HepG2 (cell line): ENCODE measurements at regions not wholly inside any gene's neighbourhood (a gene's known extent, or its start where the extent isn't known, plus 50 kb on each side); places are given as distances from the start of the nearest gene placed in this dataset.

Source experiments
- ATAC-seq: fragments of 200-7000 bp; cut with Tn5 transposase; 3 replicates; pipeline ENCODE4 v1.9.1; 2020; ENCODE audit warnings: mild to moderate bottlenecking, moderate library complexity
- BruUV-seq: library from RNA; stranded (reverse); fragments of 400-500 nt; replicated peaks from 2 replicates; lab custom pipeline; 2021; lab: Mats Ljungman, UMichigan
- CTCF ChIA-PET: fragments of 300-600 bp; formaldehyde crosslinking; extraction: SDS; loops from one replicate; lab custom pipeline; 2021; ENCODE audit warnings: low total read pairs, inconsistent platforms, low intra/inter-chr PET ratio; lab: Yijun Ruan, JAX
- POLR2A ChIA-PET: fragments of 350-600 bp; sonication (Branson Sonifier 250); formaldehyde crosslinking; loops from one replicate; lab custom pipeline; 2020; ENCODE audit warnings: antibody characterized with exemption, inconsistent platforms; lab: Yijun Ruan, JAX
- DNase-seq: peaks from one replicate; pipeline ENCODE4 v3.0.0-alpha.2; 2015; ENCODE audit warnings: low spot score
- FAIRE-seq: peaks from 3 replicates; lab custom pipeline; 2011; peaks lifted over from hg19 to GRCh38; lab: Jason Lieb, UNC
- H2AFZ ChIP-seq: one replicate; pipeline ENCODE4 v1.6.1; 2011; ENCODE audit warnings: low read length, inconsistent platforms
- H3K27ac ChIP-seq: fragments of 300-600 bp; 3 replicates; pipeline ENCODE4 v1.8.0; 2011; ENCODE audit warnings: mixed run types, mild to moderate bottlenecking, mixed read lengths, low read length, inconsistent platforms; ENCODE audit not compliant: insufficient read depth; ENCODE audit errors: extremely low read length
- H3K27me3 ChIP-seq, 2 experiments: fragments of 200-600 bp in 1 of 2; 2 replicates in 1 of 2; 3 replicates in 1 of 2; pipeline versions ENCODE4 v1.6.0 to v1.8.0; 2011; ENCODE audit warnings: low read length in 2 of 2, mild to moderate bottlenecking in 2 of 2, moderate library complexity in 2 of 2, inconsistent platforms in 1 of 2; ENCODE audit not compliant: insufficient read depth in 2 of 2, control insufficient read depth in 1 of 2
- H3K36me3 ChIP-seq, 2 experiments: fragments of 200-600 bp in 1 of 2; replicated peaks in 1 of 2; 2 replicates in 1 of 2; 3 replicates in 1 of 2; pipeline versions ENCODE4 v1.5.1 to v1.8.0; 2011; ENCODE audit warnings: low read length in 2 of 2, inconsistent platforms in 1 of 2; ENCODE audit not compliant: insufficient read depth in 2 of 2, control insufficient read depth in 1 of 2
- H3K4me1 ChIP-seq: 2 replicates; pipeline ENCODE4 v1.5.1; 2012; ENCODE audit warnings: low read length, inconsistent platforms; ENCODE audit not compliant: insufficient read depth
- H3K4me2 ChIP-seq: 2 replicates; pipeline ENCODE4 v1.6.0; 2011; ENCODE audit warnings: low read depth, low read length, inconsistent platforms
- H3K4me3 ChIP-seq, 3 experiments: fragments of 200-600 bp in 1 of 3; sonication (generic), shearing (Covaris generic) in 1 of 3; replicated peaks in 1 of 3; 2 replicates each; pipeline ENCODE4 v1.5.1; 2011 to 2016; ENCODE audit warnings: low read length in 3 of 3, inconsistent platforms in 2 of 3, low read depth in 2 of 3, mild to moderate bottlenecking in 2 of 3, control low read depth in 1 of 3, mixed read lengths in 1 of 3; ENCODE audit not compliant: insufficient read depth in 1 of 3
- H3K79me2 ChIP-seq: one replicate; pipeline ENCODE4 v1.6.1; 2011; ENCODE audit warnings: low read length, inconsistent platforms; ENCODE audit not compliant: insufficient read depth
- H3K9ac ChIP-seq: 2 replicates; pipeline ENCODE4 v1.6.0; 2011; ENCODE audit warnings: mild to moderate bottlenecking, low read depth, low read length, inconsistent platforms; ENCODE audit not compliant: insufficient read depth
- H3K9me3 ChIP-seq: 2 replicates; pipeline ENCODE4 v1.5.1; 2012; ENCODE audit warnings: mild to moderate bottlenecking, low read length
- H4K20me1 ChIP-seq: 2 replicates; pipeline ENCODE4 v1.6.0; 2011; ENCODE audit warnings: inconsistent platforms, mild to moderate bottlenecking, low read length, moderate library complexity; ENCODE audit not compliant: insufficient read depth
- CHD2 ChIP-seq: IDR thresholded peaks from 2 replicates; pipeline ENCODE4 v1.6.1; 2011; ENCODE audit warnings: low read depth, low read length, improper control_type of control experiment
- EEA1 ChIP-seq: sonication (generic); formaldehyde crosslinking; IDR thresholded peaks from 2 replicates; pipeline ENCODE4 v1.5.1; 2020; ENCODE audit warnings: mild to moderate bottlenecking, missing genetic modification reagents, borderline replicate concordance
- FOSL1 ChIP-seq: sonication (generic); formaldehyde crosslinking; IDR thresholded peaks from 2 replicates; pipeline ENCODE4 v1.9.0; 2021; ENCODE audit warnings: missing genetic modification reagents, borderline replicate concordance
- HES4 ChIP-seq: sonication (generic); formaldehyde crosslinking; IDR thresholded peaks from 2 replicates; pipeline ENCODE4 v1.9.0; 2021; ENCODE audit warnings: mild to moderate bottlenecking, missing genetic modification reagents, borderline replicate concordance
- KDM5B ChIP-seq: sonication (generic); formaldehyde crosslinking; IDR thresholded peaks from 2 replicates; pipeline ENCODE4 v1.4.0; 2020; ENCODE audit warnings: missing genetic modification reagents, mild to moderate bottlenecking, borderline replicate concordance
- KLF15 ChIP-seq: sonication (generic); formaldehyde crosslinking; IDR thresholded peaks from 2 replicates; pipeline ENCODE4 v1.8.1; 2023; ENCODE audit warnings: borderline replicate concordance, mild to moderate bottlenecking, inconsistent platforms, missing genetic modification reagents, mixed read lengths
- MAF1 ChIP-seq: sonication (generic); formaldehyde crosslinking; IDR thresholded peaks from 2 replicates; pipeline ENCODE4 v1.5.0; 2020; ENCODE audit warnings: missing genetic modification reagents, borderline replicate concordance
- MAFF ChIP-seq: IDR thresholded peaks from 2 replicates; pipeline ENCODE4 v1.6.1; 2011; ENCODE audit warnings: low read depth, low read length, improper control_type of control experiment
- MAFG ChIP-seq: sonication (generic); formaldehyde crosslinking; IDR thresholded peaks from 2 replicates; pipeline ENCODE4 v1.5.1; 2020; ENCODE audit warnings: mild to moderate bottlenecking, missing genetic modification reagents
- MYNN ChIP-seq: sonication (generic); formaldehyde crosslinking; IDR thresholded peaks from 2 replicates; pipeline ENCODE4 v1.4.0; 2020; ENCODE audit warnings: mild to moderate bottlenecking, low read depth, missing genetic modification reagents
- NFKB2 ChIP-seq: sonication (generic); formaldehyde crosslinking; IDR thresholded peaks from 2 replicates; pipeline ENCODE4 v1.4.0; 2020; ENCODE audit warnings: missing genetic modification reagents, borderline replicate concordance
- NKX3-1 ChIP-seq: sonication (generic); formaldehyde crosslinking; IDR thresholded peaks from 2 replicates; pipeline ENCODE4 v1.5.0; 2020; ENCODE audit warnings: missing genetic modification reagents
- NR1H2 ChIP-seq: sonication (generic); formaldehyde crosslinking; IDR thresholded peaks from 2 replicates; pipeline ENCODE4 v1.8.1; 2022; ENCODE audit warnings: low read depth, missing genetic modification reagents, borderline replicate concordance
- NR2F1 ChIP-seq, 2 experiments: fragments of 450-650 bp in 1 of 2; formaldehyde crosslinking in 1 of 2; IDR thresholded peaks; 2 replicates each; pipeline versions ENCODE4 v1.5.0 to v1.6.1; 2016 to 2020; ENCODE audit warnings: mild to moderate bottlenecking in 1 of 2, missing compliant biosample characterization in 1 of 2, missing genetic modification reagents in 1 of 2, moderate library complexity in 1 of 2
- PAXIP1 ChIP-seq: sonication (generic); formaldehyde crosslinking; conservative IDR thresholded peaks from 2 replicates; pipeline ENCODE4 v1.4.0; 2020; ENCODE audit warnings: mild to moderate bottlenecking, missing genetic modification reagents, moderate library complexity
- RELA ChIP-seq: sonication (generic); formaldehyde crosslinking; IDR thresholded peaks from 2 replicates; pipeline ENCODE4 v1.4.0; 2020; ENCODE audit warnings: missing genetic modification reagents
- SALL1 ChIP-seq: sonication (generic); formaldehyde crosslinking; IDR thresholded peaks from 2 replicates; pipeline ENCODE4 v1.8.0; 2022; ENCODE audit warnings: mild to moderate bottlenecking, missing genetic modification reagents
- TBP ChIP-seq: sonication (generic); formaldehyde crosslinking; IDR thresholded peaks from 2 replicates; pipeline ENCODE4 v1.5.0; 2020; ENCODE audit warnings: missing genetic modification reagents
- THAP11 ChIP-seq: IDR thresholded peaks from 2 replicates; pipeline ENCODE4 v1.6.1; 2016; ENCODE audit warnings: missing biosample characterization, missing genetic modification reagents
- ZIK1 ChIP-seq: sonication (generic); formaldehyde crosslinking; IDR thresholded peaks from 2 replicates; pipeline ENCODE4 v1.5.0; 2020; ENCODE audit warnings: mild to moderate bottlenecking, low read depth, missing genetic modification reagents, borderline replicate concordance
- ZNF33A ChIP-seq: sonication (generic); formaldehyde crosslinking; IDR thresholded peaks from 2 replicates; pipeline ENCODE4 v1.5.1; 2020; ENCODE audit warnings: missing genetic modification reagents, mild to moderate bottlenecking, moderate library complexity, borderline replicate concordance
- ZNF431 ChIP-seq: sonication (generic); formaldehyde crosslinking; IDR thresholded peaks from 2 replicates; pipeline ENCODE4 v1.9.0; 2022; ENCODE audit warnings: missing genetic modification reagents, low read depth, mild to moderate bottlenecking, borderline replicate concordance
- ZNF589 ChIP-seq: sonication (generic); formaldehyde crosslinking; conservative IDR thresholded peaks from 2 replicates; pipeline ENCODE4 v1.8.0; 2022; ENCODE audit warnings: mild to moderate bottlenecking, moderate library complexity, missing genetic modification reagents
- ZNF777 ChIP-seq: sonication (generic); formaldehyde crosslinking; IDR thresholded peaks from 2 replicates; pipeline ENCODE4 v1.4.0; 2020; ENCODE audit warnings: missing genetic modification reagents
- ZNF878 ChIP-seq: sonication (generic); formaldehyde crosslinking; IDR thresholded peaks from 2 replicates; pipeline ENCODE4 v1.8.1; 2023; ENCODE audit warnings: mild to moderate bottlenecking, missing genetic modification reagents, moderate library complexity
- ZSCAN20 ChIP-seq: sonication (generic); formaldehyde crosslinking; IDR thresholded peaks from 2 replicates; pipeline ENCODE4 v1.4.0; 2020; ENCODE audit warnings: missing genetic modification reagents, mild to moderate bottlenecking, borderline replicate concordance
- WGBS: methylation state at CpG from one replicate; pipeline ENCODE4 v1.1.6; 2017; ENCODE audit warnings: low lambda C conversion rate; 5-methylcytosine and 5-hydroxymethylcytosine counted together
- in situ Hi-C: cut with HindIII; loops from 2 replicates; pipeline ENCODE4 v1.10.0; 2017; ENCODE audit warnings: low pct_unique_long_range_greater_than_20kb; ENCODE audit not compliant: extremely low pct_ligation_motif_present
- intact Hi-C: fragments of 100-400 bp; cut with micrococcal nuclease; formaldehyde crosslinking; loops from one replicate; pipeline ENCODE4 v1.10.0; 2022; ENCODE audit not compliant: unreplicated experiment

- WGBS, result 63% methylated on average over 19 of the region's 19 CpGs
- ATAC-seq, result no peak
Observed at GRCh38 chr5:104443706-104444105, 881.1 kb upstream of the NUDT12 start.

GRCh38 chr5:104431981-104432380 lies 869.4 kb upstream of the NUDT12 start:
- Histone ChIP-seq H3K9ac (no peak overlapping the region), H3K4me2 (no peak overlapping the region), H3K27ac (no peak overlapping the region), H3K79me2 (no peaks in the 10 kb centered on the region), H4K20me1 (no peaks in the 10 kb centered on the region), H3K9me3 (no peaks in the 10 kb centered on the region), H2AFZ (no peak overlapping the region), H3K27me3 (no peaks in the 10 kb centered on the region), H3K4me1 (no peaks in the 10 kb centered on the region), H3K36me3 (no peaks in the 10 kb centered on the region), H3K4me3 (no peak overlapping the region)
- BruUV-seq, result no TSS peak
- CTCF ChIA-PET, result no interaction called here
- ATAC-seq (no peak), FAIRE-seq (no peak), DNase-seq (no peak)
- POLR2A ChIA-PET, result no interaction called here
- in situ Hi-C loops (no loop called here), intact Hi-C loops (no loop called here)
- 28% methylated on average over 4 of the region's 4 CpGs for WGBS
- TF ChIP-seq PAXIP1 (no peak), MAF1 (CRISPR knock-in tag) (no peak), ZNF878 (CRISPR knock-in tag) (no peak), KDM5B (CRISPR knock-in tag) (no peak), TBP (CRISPR knock-in tag) (no peak), MYNN (CRISPR knock-in tag) (no peak)

More at GRCh38 chr5:104443706-104444105, 881.1 kb upstream of the NUDT12 start:
- no TSS peak for BruUV-seq
- CTCF ChIA-PET, result no interaction called here
- intact Hi-C loops (no loop called here), in situ Hi-C loops (no loop called here)
- POLR2A ChIA-PET, result no interaction called here
- H3K27ac ChIP-seq, result no peak overlapping the region
- no peak overlapping the region for H3K9ac ChIP-seq
- DNase-seq (no peak), FAIRE-seq (no peak)
- H3K27me3 ChIP-seq, result no peaks in the 10 kb centered on the region
- no peak overlapping the region for H3K4me3 ChIP-seq
- no peaks in the 10 kb centered on the region for H3K36me3 ChIP-seq
- no peak overlapping the region for H2AFZ ChIP-seq
- H3K4me2 ChIP-seq, result no peak overlapping the region
- TF ChIP-seq SALL1 (CRISPR knock-in tag), result no peak
- no peak for TF ChIP-seq ZNF777 (CRISPR knock-in tag)
- no peak for TF ChIP-seq FOSL1 (CRISPR knock-in tag)
- no peak for TF ChIP-seq MAFF
- no peak for TF ChIP-seq HES4 (CRISPR knock-in tag)
- TF ChIP-seq NR2F1 (CRISPR knock-in tag; IDR thresholded peaks at IDR 0.05), result no peak
- no peak for TF ChIP-seq NFKB2 (CRISPR knock-in tag)
- TF ChIP-seq ZNF431 (CRISPR knock-in tag), result no peak
- TF ChIP-seq ZSCAN20 (CRISPR knock-in tag), result no peak
- TF ChIP-seq THAP11, result no peak
- no peak for TF ChIP-seq RELA (CRISPR knock-in tag)
- no peak for TF ChIP-seq ZIK1 (CRISPR knock-in tag)
- TF ChIP-seq CHD2, result no peak
- TF ChIP-seq KLF15 (CRISPR knock-in tag), result no peak
- TF ChIP-seq ZNF589 (CRISPR knock-in tag), result no peak
- no peak for TF ChIP-seq NKX3-1 (CRISPR knock-in tag)
- no peak for TF ChIP-seq ZNF33A (CRISPR knock-in tag)
- no peak for TF ChIP-seq MAFG
- no peak for TF ChIP-seq NR1H2 (CRISPR knock-in tag)
- no peak for TF ChIP-seq EEA1 (CRISPR knock-in tag)
- TF ChIP-seq, all 625 proteins: peak for 0
- Histone ChIP-seq H4K20me1 (no peaks in the 10 kb centered on the region), H3K4me1 (no peaks in the 10 kb centered on the region), H3K9me3 (no peaks in the 10 kb centered on the region), H3K79me2 (no peaks in the 10 kb centered on the region)
